GM03348 (cell line): ENCODE measurements at regions not wholly inside any gene's neighbourhood (a gene's known extent, or its start where the extent isn't known, plus 50 kb on each side); places are given as distances from the start of the nearest gene placed in this dataset.
"Not testable (repeated sequence)": the region's sequence is repeated elsewhere in the genome, so short reads cannot be mapped to it uniquely, and the experiment has no call there.

ENCODE experiments used
- DNase-seq: peaks from one replicate; pipeline ENCODE4 v3.0.0; 2012; ENCODE audit warnings: low spot score

- DNase-seq: not testable (repeated sequence)
Measured at GRCh38 chr16:29328528-29328927, 78.0 kb downstream of the NPIPB11 start.

GRCh38 chr16:29327631-29328408, 78.7 kb downstream of the NPIPB11 start:
- DNase-seq: not testable (repeated sequence)

GRCh38 chr16:29326164-29327125, 80.1 kb downstream of the NPIPB11 start:
- not testable (repeated sequence) for DNase-seq

- not testable (repeated sequence) for DNase-seq
Measured at GRCh38 chr16:29323725-29324124, 82.8 kb downstream of the NPIPB11 start.

GRCh38 chr16:29321585-29321984, 84.9 kb downstream of the NPIPB11 start:
- DNase-seq: no peak

GRCh38 chr16:29321000-29321393, 85.5 kb downstream of the NPIPB11 start:
- no peak for DNase-seq

GRCh38 chr16:29320274-29320999, 86.1 kb downstream of the NPIPB11 start:
- no peak for DNase-seq

GRCh38 chr16:29319726-29320125, 86.8 kb downstream of the NPIPB11 start:
- DNase-seq: no peak

GRCh38 chr16:29318561-29318968, 87.9 kb downstream of the NPIPB11 start:
- peak; percentile 49 for DNase-seq

GRCh38 chr16:29318037-29318436, 88.5 kb downstream of the NPIPB11 start:
- DNase-seq: no peak

GRCh38 chr16:29317269-29317668, 89.2 kb downstream of the NPIPB11 start:
- DNase-seq: no peak

- no peak for DNase-seq
Measured at GRCh38 chr16:29316761-29317183, 89.7 kb downstream of the NPIPB11 start.

- no peak for DNase-seq
Measured at GRCh38 chr16:29315916-29316517, 90.5 kb downstream of the NPIPB11 start.

- DNase-seq: no peak
Measured at GRCh38 chr16:29315046-29315445, 91.5 kb downstream of the NPIPB11 start.

GRCh38 chr16:29314292-29314934, 92.1 kb downstream of the NPIPB11 start:
- no peak for DNase-seq

- DNase-seq: no peak
Measured at GRCh38 chr16:29313559-29314048, 92.9 kb downstream of the NPIPB11 start.

GRCh38 chr16:29312835-29313558, 93.5 kb downstream of the NPIPB11 start:
- DNase-seq: no peak

- not testable (repeated sequence) for DNase-seq
Measured at GRCh38 chr16:29312345-29312675, 94.2 kb downstream of the NPIPB11 start.

- no peak for DNase-seq
Measured at GRCh38 chr16:29311461-29312344, 94.8 kb downstream of the NPIPB11 start.
